Rectal smooth muscle tissue (tissue), 1 donor: ENCODE measurements at regions not wholly inside any gene's neighbourhood (a gene's known extent, or its start where the extent isn't known, plus 50 kb on each side); places are given as distances from the start of the nearest gene placed in this dataset.

Experiments
- H3K27ac ChIP-seq: one replicate; pipeline ENCODE4 v1.7.0; 2013; ENCODE audit warnings: low read depth, low read length, inconsistent platforms
- H3K27me3 ChIP-seq: one replicate; pipeline ENCODE4 v1.7.0; 2013; ENCODE audit warnings: low read length; ENCODE audit not compliant: control insufficient read depth, insufficient read depth
- H3K36me3 ChIP-seq: one replicate; pipeline ENCODE4 v1.7.0; 2013; ENCODE audit warnings: low read length; ENCODE audit not compliant: control insufficient read depth, insufficient read depth
- H3K4me1 ChIP-seq: one replicate; pipeline ENCODE4 v1.7.0; 2013; ENCODE audit warnings: low read length; ENCODE audit not compliant: control insufficient read depth, insufficient read depth
- H3K4me3 ChIP-seq: one replicate; pipeline ENCODE4 v1.7.0; 2013; ENCODE audit warnings: low read length
- H3K9ac ChIP-seq: one replicate; pipeline ENCODE4 v1.7.0; 2013; ENCODE audit warnings: low read length

GRCh38 chr1:163866564-163866963 lies 544.8 kb downstream of the NUF2 start:
- H3K27ac ChIP-seq, result no peak overlapping the region
- H3K9ac ChIP-seq, result no peak overlapping the region

GRCh38 chr1:163870666-163871065 lies 548.9 kb downstream of the NUF2 start:
- H3K9ac ChIP-seq, result no peak overlapping the region
- no peaks in the 10 kb centered on the region for H3K36me3 ChIP-seq
- no peak overlapping the region for H3K27ac ChIP-seq
- H3K4me3 ChIP-seq, result no peak overlapping the region
- peaks cover 7% of the 10 kb centered on the region for H3K4me1 ChIP-seq
- no peaks in the 10 kb centered on the region for H3K27me3 ChIP-seq

More at GRCh38 chr1:163866564-163866963, 544.8 kb downstream of the NUF2 start:
- H3K36me3 ChIP-seq, result no peaks in the 10 kb centered on the region
- H3K4me1 ChIP-seq, result peaks cover 7% of the 10 kb centered on the region
- H3K27me3 ChIP-seq, result no peaks in the 10 kb centered on the region
- no peak overlapping the region for H3K4me3 ChIP-seq

GRCh38 chr1:163872067-163872466 lies 550.3 kb downstream of the NUF2 start:
- Histone ChIP-seq H3K4me3 (no peak overlapping the region), H3K27me3 (no peaks in the 10 kb centered on the region), H3K4me1 (no peaks in the 10 kb centered on the region), H3K9ac (no peak overlapping the region), H3K36me3 (no peaks in the 10 kb centered on the region), H3K27ac (no peak overlapping the region)

GRCh38 chr1:163874070-163874469 lies 552.3 kb downstream of the NUF2 start:
- no peak overlapping the region for H3K9ac ChIP-seq
- H3K27me3 ChIP-seq, result no peaks in the 10 kb centered on the region
- no peak overlapping the region for H3K27ac ChIP-seq
- H3K4me1 ChIP-seq, result no peaks in the 10 kb centered on the region
- H3K4me3 ChIP-seq, result no peak overlapping the region
- H3K36me3 ChIP-seq, result no peaks in the 10 kb centered on the region

GRCh38 chr1:163875200-163875926 lies 553.6 kb downstream of the NUF2 start:
- Histone ChIP-seq H3K27me3 (no peaks in the 10 kb centered on the region), H3K9ac (no peak overlapping the region), H3K27ac (peak overlapping the region; percentile 29), H3K36me3 (no peaks in the 10 kb centered on the region), H3K4me3 (no peak overlapping the region), H3K4me1 (no peaks in the 10 kb centered on the region)

- Histone ChIP-seq H3K27me3 (no peaks in the 10 kb centered on the region), H3K27ac (no peak overlapping the region), H3K9ac (no peak overlapping the region), H3K4me1 (no peaks in the 10 kb centered on the region), H3K4me3 (no peak overlapping the region), H3K36me3 (no peaks in the 10 kb centered on the region)
Measured at GRCh38 chr1:163875927-163876320, 554.2 kb downstream of the NUF2 start.

- H3K27me3 ChIP-seq, result no peaks in the 10 kb centered on the region
- H3K4me3 ChIP-seq, result no peak overlapping the region
- H3K4me1 ChIP-seq, result no peaks in the 10 kb centered on the region
- H3K27ac ChIP-seq, result no peak overlapping the region
- no peak overlapping the region for H3K9ac ChIP-seq
- no peaks in the 10 kb centered on the region for H3K36me3 ChIP-seq
Measured at GRCh38 chr1:163876546-163876945, 554.8 kb downstream of the NUF2 start.

- Histone ChIP-seq H3K4me3 (no peak overlapping the region), H3K27ac (no peak overlapping the region), H3K4me1 (no peaks in the 10 kb centered on the region), H3K27me3 (no peaks in the 10 kb centered on the region), H3K9ac (no peak overlapping the region), H3K36me3 (no peaks in the 10 kb centered on the region)
Measured at GRCh38 chr1:163877016-163877415, 555.3 kb downstream of the NUF2 start.

- Histone ChIP-seq H3K4me3 (no peak overlapping the region), H3K27ac (no peak overlapping the region), H3K36me3 (no peaks in the 10 kb centered on the region), H3K9ac (no peak overlapping the region), H3K4me1 (no peaks in the 10 kb centered on the region), H3K27me3 (no peaks in the 10 kb centered on the region)
Measured at GRCh38 chr1:163885510-163885909, 563.8 kb downstream of the NUF2 start.

- H3K4me3 ChIP-seq, result no peak overlapping the region
- no peak overlapping the region for H3K27ac ChIP-seq
- H3K36me3 ChIP-seq, result no peaks in the 10 kb centered on the region
- H3K4me1 ChIP-seq, result no peaks in the 10 kb centered on the region
- H3K27me3 ChIP-seq, result no peaks in the 10 kb centered on the region
- no peak overlapping the region for H3K9ac ChIP-seq
Measured at GRCh38 chr1:163896001-163896400, 574.2 kb downstream of the NUF2 start.

- Histone ChIP-seq H3K4me3 (no peak overlapping the region), H3K9ac (no peak overlapping the region), H3K4me1 (no peaks in the 10 kb centered on the region), H3K27ac (no peak overlapping the region), H3K27me3 (no peaks in the 10 kb centered on the region), H3K36me3 (no peaks in the 10 kb centered on the region)
Measured at GRCh38 chr1:163897412-163898155, 575.8 kb downstream of the NUF2 start.

- H3K4me1 ChIP-seq, result no peaks in the 10 kb centered on the region
- H3K9ac ChIP-seq, result no peak overlapping the region
- no peaks in the 10 kb centered on the region for H3K36me3 ChIP-seq
- H3K27me3 ChIP-seq, result no peaks in the 10 kb centered on the region
- no peak overlapping the region for H3K27ac ChIP-seq
- no peak overlapping the region for H3K4me3 ChIP-seq
Measured at GRCh38 chr1:163906283-163906682, 584.5 kb downstream of the NUF2 start.
